Tibial artery (tissue), 4 donors: ENCODE measurements at regions not wholly inside any gene's neighbourhood (a gene's known extent, or its start where the extent isn't known, plus 50 kb on each side); places are given as distances from the start of the nearest gene placed in this dataset.

Source experiments
- DNase-seq, 2 donors: peaks; one replicate each; pipeline ENCODE4 v3.0.0-alpha.2; 2019
- H3K27ac ChIP-seq, 2 donors: fragments of 200-600 bp; sonication (generic) in 1 of 2; 1 replicate in 1 of 2; 2 replicates in 1 of 2; pipeline ENCODE4 v1.5.1; 2018 to 2019; ENCODE audit warnings: mild to moderate bottlenecking in 1 of 2
- H3K27me3 ChIP-seq, 2 donors: fragments of 200-600 bp; sonication (generic) in 1 of 2; one replicate each; pipeline versions ENCODE4 v1.5.1 to v1.6.0; 2016 to 2019
- H3K36me3 ChIP-seq, 3 donors: fragments of 200-600 bp; sonication (generic) in 2 of 3; one replicate each; pipeline ENCODE4 v1.5.1; 2016 to 2019; ENCODE audit warnings: mild to moderate bottlenecking in 2 of 3
- H3K4me1 ChIP-seq, 4 donors: fragments of 200-600 bp; sonication (generic) in 2 of 4; 1 replicate in 3 of 4; 2 replicates in 1 of 4; pipeline ENCODE4 v1.5.1; 2016 to 2019
- H3K4me3 ChIP-seq, 2 donors: fragments of 200-600 bp; sonication (generic) in 1 of 2; 1 replicate in 1 of 2; 2 replicates in 1 of 2; pipeline ENCODE4 v1.5.1; 2018 to 2019; ENCODE audit warnings: mild to moderate bottlenecking in 2 of 2
- H3K9me3 ChIP-seq, 3 donors: fragments of 200-600 bp; sonication (generic) in 1 of 3; one replicate each; pipeline ENCODE4 v1.5.1; 2016 to 2019
- intact Hi-C: fragments of 100-400 bp; cut with DNase I; formaldehyde crosslinking; loops from one replicate; pipeline ENCODE4 v1.15.0; 2023; ENCODE audit warnings: low total_unique reads
- TF ChIP-seq, protein P1 (sequence below), 2 experiments: fragments of 200-600 bp in 1 of 2; fragments of 450-650 bp in 1 of 2; IDR thresholded peaks; one replicate each; pipeline ENCODE4 v1.5.1; 2017 to 2019; ENCODE audit warnings: antibody characterized with exemption in 2 of 2, mild to moderate bottlenecking in 1 of 2, moderate library complexity in 1 of 2

DNA sequence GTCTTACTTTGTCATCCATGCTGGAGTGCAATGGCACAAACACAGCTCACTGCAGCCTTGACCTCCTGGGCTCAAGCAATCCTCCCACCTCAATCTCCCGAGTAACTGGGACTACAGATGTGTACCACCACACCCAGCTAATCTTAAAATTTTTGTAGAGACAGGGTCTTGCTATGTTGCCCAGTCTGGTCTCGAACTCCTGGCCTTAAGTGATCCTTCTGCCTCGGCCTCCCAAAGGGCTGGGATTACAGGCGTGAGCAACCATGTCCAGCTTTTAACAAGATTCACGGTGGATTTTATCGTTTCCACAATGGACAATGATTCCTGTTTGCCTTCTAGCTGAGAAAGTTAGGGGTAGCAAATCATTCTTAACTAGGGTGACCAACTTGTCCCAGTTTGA, 165.9 kb downstream of the ZNF608 start:
- no peaks in the 10 kb centered on the region for H3K36me3 ChIP-seq
- intact Hi-C loops = no loop called here
- H3K4me3 ChIP-seq = no peak overlapping the region
- H3K27ac ChIP-seq = no peak overlapping the region
- H3K4me1 ChIP-seq = peaks cover 0 to 3% (median 0%) of the 10 kb centered on the region in 4 donors
- TF ChIP-seq, protein P1, sequence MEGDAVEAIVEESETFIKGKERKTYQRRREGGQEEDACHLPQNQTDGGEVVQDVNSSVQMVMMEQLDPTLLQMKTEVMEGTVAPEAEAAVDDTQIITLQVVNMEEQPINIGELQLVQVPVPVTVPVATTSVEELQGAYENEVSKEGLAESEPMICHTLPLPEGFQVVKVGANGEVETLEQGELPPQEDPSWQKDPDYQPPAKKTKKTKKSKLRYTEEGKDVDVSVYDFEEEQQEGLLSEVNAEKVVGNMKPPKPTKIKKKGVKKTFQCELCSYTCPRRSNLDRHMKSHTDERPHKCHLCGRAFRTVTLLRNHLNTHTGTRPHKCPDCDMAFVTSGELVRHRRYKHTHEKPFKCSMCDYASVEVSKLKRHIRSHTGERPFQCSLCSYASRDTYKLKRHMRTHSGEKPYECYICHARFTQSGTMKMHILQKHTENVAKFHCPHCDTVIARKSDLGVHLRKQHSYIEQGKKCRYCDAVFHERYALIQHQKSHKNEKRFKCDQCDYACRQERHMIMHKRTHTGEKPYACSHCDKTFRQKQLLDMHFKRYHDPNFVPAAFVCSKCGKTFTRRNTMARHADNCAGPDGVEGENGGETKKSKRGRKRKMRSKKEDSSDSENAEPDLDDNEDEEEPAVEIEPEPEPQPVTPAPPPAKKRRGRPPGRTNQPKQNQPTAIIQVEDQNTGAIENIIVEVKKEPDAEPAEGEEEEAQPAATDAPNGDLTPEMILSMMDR (IDR thresholded peaks at IDR 0.05) = no peak
- DNase-seq = no peak
- no peaks in the 10 kb centered on the region for H3K27me3 ChIP-seq
- peaks cover 0 to 4% (median 0%) of the 10 kb centered on the region in 3 donors for H3K9me3 ChIP-seq

DNA sequence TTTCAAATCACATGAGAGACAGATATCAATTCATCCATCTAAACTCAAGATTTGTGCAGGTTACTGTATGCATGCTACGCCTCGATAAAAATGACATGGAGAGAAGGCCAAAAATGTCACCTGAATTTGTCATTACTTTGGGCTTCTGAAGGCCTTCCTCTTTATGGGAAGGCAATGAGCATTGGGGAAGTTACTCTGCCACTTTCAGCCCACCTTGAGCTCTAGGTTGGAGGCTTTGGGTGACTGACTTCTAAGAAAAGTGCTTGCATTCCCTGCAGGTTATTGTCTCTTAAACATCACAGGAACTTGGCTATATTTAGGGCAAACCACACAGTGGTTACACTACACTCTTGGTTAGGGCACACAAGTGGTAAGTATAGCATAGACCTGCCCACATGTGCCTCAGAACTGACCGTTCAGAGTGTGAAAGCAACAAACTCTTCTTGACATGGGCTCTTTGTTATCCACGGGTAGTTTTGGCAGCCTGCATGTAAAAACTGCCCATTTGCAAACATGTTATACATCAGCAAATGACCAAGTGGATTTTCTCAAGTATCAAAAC, 169.5 kb downstream of the ZNF608 start:
- Histone ChIP-seq H3K27me3 (no peaks in the 10 kb centered on the region), H3K9me3 (no peaks in the 10 kb centered on the region), H3K4me1 (peaks cover 0 to 3% (median 0%) of the 10 kb centered on the region in 4 donors), H3K36me3 (no peaks in the 10 kb centered on the region), H3K27ac (no peak overlapping the region), H3K4me3 (no peak overlapping the region)
- no peak for DNase-seq
- TF ChIP-seq, protein P1 (IDR thresholded peaks at IDR 0.05) = no peak
- intact Hi-C loops = no loop called here

DNA sequence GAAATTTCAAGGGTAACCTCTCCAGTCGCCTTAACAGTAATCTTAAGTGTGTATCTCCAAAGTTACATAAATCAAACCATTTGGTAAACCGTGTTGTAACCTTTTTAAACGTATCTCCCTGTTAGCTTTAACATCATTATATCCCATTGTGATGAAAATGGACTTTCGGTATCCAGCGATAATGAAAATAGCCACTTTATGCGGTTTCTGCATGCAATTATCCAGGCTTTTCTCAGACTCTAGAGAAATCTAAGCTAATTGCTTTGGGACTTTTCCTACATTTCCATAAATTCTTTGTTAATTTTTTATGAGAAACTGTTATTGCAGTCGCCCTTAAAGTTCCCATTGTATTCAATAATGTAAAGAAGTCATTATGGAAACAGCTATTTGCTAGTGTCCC, 170.7 kb downstream of the ZNF608 start:
- Histone ChIP-seq H3K9me3 (no peaks in the 10 kb centered on the region), H3K27me3 (no peaks in the 10 kb centered on the region), H3K4me1 (peaks cover 0 to under 1% (median 0%) of the 10 kb centered on the region in 4 donors), H3K27ac (no peak overlapping the region), H3K4me3 (no peak overlapping the region), H3K36me3 (no peaks in the 10 kb centered on the region)
- TF ChIP-seq, protein P1 (IDR thresholded peaks at IDR 0.05) = no peak
- DNase-seq = no peak
- intact Hi-C loops = no loop called here

DNA sequence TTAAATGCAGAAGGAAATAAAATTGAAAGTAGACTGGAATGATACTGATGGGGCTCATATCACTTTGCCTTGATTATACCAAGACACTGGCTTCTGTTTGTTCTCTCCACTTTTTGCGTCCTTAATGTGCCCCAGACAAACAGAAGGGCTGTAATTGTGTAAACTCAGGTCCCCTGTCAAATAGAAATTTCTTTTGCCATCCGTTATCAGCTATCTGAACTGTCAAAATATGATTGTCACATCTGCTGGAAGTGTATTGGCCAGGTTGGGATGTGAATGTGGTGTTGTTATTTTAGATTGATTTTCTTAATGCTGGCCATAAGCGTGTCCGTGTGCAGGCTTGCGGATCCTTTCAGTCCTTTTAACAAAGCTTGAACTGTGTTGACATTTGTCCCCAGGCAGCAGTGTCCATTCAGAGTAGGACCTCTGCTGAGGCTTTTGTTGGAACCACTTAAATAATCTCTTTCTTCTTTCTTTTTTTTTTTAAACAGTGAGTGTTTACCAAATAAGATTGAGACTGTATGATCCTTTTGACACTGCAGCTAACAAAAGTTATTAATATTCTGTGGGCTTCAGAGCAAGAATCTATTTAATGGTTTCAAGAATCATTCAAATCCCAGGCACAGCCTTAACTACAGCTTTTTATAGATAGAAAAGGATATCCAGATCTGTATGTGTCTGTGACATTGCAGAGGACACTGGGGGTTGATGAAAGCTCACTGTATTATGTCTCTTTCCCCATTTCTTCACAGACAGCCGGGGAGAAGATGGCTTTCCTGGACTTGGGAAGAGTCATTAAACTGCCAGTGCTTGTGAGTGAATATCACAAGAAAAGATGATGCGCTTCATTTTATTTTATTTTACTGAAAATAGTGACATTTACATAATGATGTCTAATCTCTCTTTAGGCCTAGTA, 171.7 kb downstream of the ZNF608 start:
- Histone ChIP-seq H3K4me1 (no peaks in the 10 kb centered on the region), H3K36me3 (no peaks in the 10 kb centered on the region), H3K9me3 (no peaks in the 10 kb centered on the region), H3K27me3 (no peaks in the 10 kb centered on the region), H3K4me3 (no peak overlapping the region), H3K27ac (no peak overlapping the region)
- DNase-seq = no peak
- intact Hi-C loops = no loop called here
- TF ChIP-seq, protein P1 (IDR thresholded peaks at IDR 0.05) = no peak

DNA sequence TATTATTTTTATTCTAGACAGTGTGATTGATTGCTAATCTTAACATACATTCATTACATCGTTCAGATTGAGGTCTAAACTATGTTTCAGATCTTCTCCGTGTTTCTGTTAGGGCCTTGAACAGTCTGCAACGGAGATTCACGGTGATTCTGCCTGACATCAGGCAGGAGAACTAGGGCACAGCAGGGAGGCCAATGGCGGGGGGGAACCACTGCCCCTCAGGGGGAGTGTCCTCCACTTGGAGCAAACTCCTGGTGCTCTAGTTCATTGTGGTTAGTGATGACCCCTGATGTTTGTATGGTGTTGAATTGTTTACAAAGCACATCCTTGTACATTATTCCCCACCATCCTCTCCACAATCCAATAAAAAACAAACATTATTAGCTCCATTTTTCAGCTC, 173.5 kb downstream of the ZNF608 start:
- TF ChIP-seq, protein P1 (IDR thresholded peaks at IDR 0.05) = no peak
- no peak overlapping the region for H3K4me3 ChIP-seq
- no peak for DNase-seq
- intact Hi-C loops = no loop called here
- no peaks in the 10 kb centered on the region for H3K9me3 ChIP-seq
- H3K4me1 ChIP-seq = no peaks in the 10 kb centered on the region
- no peaks in the 10 kb centered on the region for H3K36me3 ChIP-seq
- H3K27me3 ChIP-seq = no peaks in the 10 kb centered on the region
- no peak overlapping the region for H3K27ac ChIP-seq
